Panc1 (cell line): ENCODE measurements at regions not wholly inside any gene's neighbourhood (a gene's known extent, or its start where the extent isn't known, plus 50 kb on each side); places are given as distances from the start of the nearest gene placed in this dataset.

Experiments
- ATAC-seq: fragments of 200-7000 bp; cut with Tn5 transposase; 2 replicates; pipeline ENCODE4 v1.9.1; 2020; ENCODE audit warnings: mild to moderate bottlenecking, moderate library complexity
- BruUV-seq: library from RNA; stranded (reverse); fragments of 400-500 nt; replicated peaks from 2 replicates; lab custom pipeline; 2021; lab: Mats Ljungman, UMichigan
- CTCF ChIA-PET: fragments of 300-600 bp; sonication (Branson Sonifier 250); formaldehyde crosslinking; loops from one replicate; lab custom pipeline; 2022; ENCODE audit warnings: antibody characterized with exemption; lab: Charles Lee
- POLR2A ChIA-PET: fragments of 300-600 bp; sonication (Branson Sonifier 250); formaldehyde crosslinking; loops from one replicate; lab custom pipeline; 2022; ENCODE audit warnings: antibody characterized with exemption; lab: Charles Lee
- DNase-seq: peaks from one replicate; pipeline ENCODE4 v3.0.0-alpha.2; 2010; ENCODE audit warnings: low read depth, low spot score
- H3K27ac ChIP-seq: 2 replicates; pipeline ENCODE4 v1.5.1; 2011; ENCODE audit warnings: mild to moderate bottlenecking, low read length, inconsistent platforms
- H3K27me3 ChIP-seq: fragments of 200-500 bp; sonication (Bioruptor generic); 2 replicates; pipeline ENCODE4 v1.6.0; 2014; ENCODE audit warnings: low read length, inconsistent platforms; ENCODE audit not compliant: control insufficient read depth, insufficient read depth
- H3K36me3 ChIP-seq: fragments of 200-500 bp; sonication (Bioruptor generic); 2 replicates; pipeline ENCODE4 v1.5.1; 2014; ENCODE audit warnings: inconsistent platforms, mild to moderate bottlenecking, low read length, moderate library complexity; ENCODE audit not compliant: control insufficient read depth, insufficient read depth
- H3K4me1 ChIP-seq: 2 replicates; pipeline ENCODE4 v1.5.1; 2011; ENCODE audit warnings: inconsistent platforms, mild to moderate bottlenecking, low read length, moderate library complexity; ENCODE audit not compliant: control insufficient read depth, insufficient read depth
- H3K4me3 ChIP-seq, 2 experiments: 2 replicates each; pipeline ENCODE4 v1.5.1; 2011 to 2012; ENCODE audit warnings: low read depth in 2 of 2, low read length in 2 of 2, mild to moderate bottlenecking in 2 of 2, inconsistent platforms in 1 of 2, moderate library complexity in 1 of 2
- H3K9me3 ChIP-seq: fragments of 200-500 bp; sonication (Bioruptor generic); 2 replicates; pipeline ENCODE4 v1.5.1; 2014; ENCODE audit warnings: low read depth, mild to moderate bottlenecking, inconsistent platforms, low read length, moderate library complexity; ENCODE audit not compliant: control insufficient read depth, insufficient read depth
- POLR2AphosphoS5 ChIP-seq: IDR thresholded peaks from 2 replicates; pipeline ENCODE4 v1.6.1; 2012; ENCODE audit warnings: mild to moderate bottlenecking, low read depth, low read length, moderate library complexity
- SIN3A ChIP-seq: IDR thresholded peaks from 2 replicates; pipeline ENCODE4 v1.6.1; 2012; ENCODE audit warnings: low read depth, mild to moderate bottlenecking, low read length, moderate library complexity, borderline replicate concordance; ENCODE audit not compliant: insufficient read depth
- TCF7L2 ChIP-seq: IDR thresholded peaks from 2 replicates; pipeline ENCODE4 v1.6.1; 2011; ENCODE audit warnings: mild to moderate bottlenecking, low read depth, low read length, inconsistent platforms
- in situ Hi-C: cut with HindIII; loops from 2 replicates; pipeline ENCODE4 v1.10.0; 2016; ENCODE audit warnings: low sequenced_read_pairs, low pct_unique_long_range_greater_than_20kb
- intact Hi-C: fragments of 100-400 bp; cut with micrococcal nuclease; formaldehyde crosslinking; loops from one replicate; pipeline ENCODE4 v1.10.0; 2022; ENCODE audit not compliant: unreplicated experiment
- TF ChIP-seq, protein P1 (sequence below): fragments of 450-650 bp; IDR thresholded peaks from 2 replicates; pipeline ENCODE4 v1.5.1; 2017; ENCODE audit warnings: mild to moderate bottlenecking
- TF ChIP-seq, protein P2 (sequence below), 2 experiments: IDR thresholded peaks; 2 replicates each; pipeline ENCODE4 v1.6.1; 2011 to 2012; ENCODE audit warnings: low read depth in 2 of 2, control low read depth in 1 of 2, low read length in 1 of 2, mild to moderate bottlenecking in 1 of 2, moderate library complexity in 1 of 2; ENCODE audit not compliant: insufficient read depth in 1 of 2

DNA sequence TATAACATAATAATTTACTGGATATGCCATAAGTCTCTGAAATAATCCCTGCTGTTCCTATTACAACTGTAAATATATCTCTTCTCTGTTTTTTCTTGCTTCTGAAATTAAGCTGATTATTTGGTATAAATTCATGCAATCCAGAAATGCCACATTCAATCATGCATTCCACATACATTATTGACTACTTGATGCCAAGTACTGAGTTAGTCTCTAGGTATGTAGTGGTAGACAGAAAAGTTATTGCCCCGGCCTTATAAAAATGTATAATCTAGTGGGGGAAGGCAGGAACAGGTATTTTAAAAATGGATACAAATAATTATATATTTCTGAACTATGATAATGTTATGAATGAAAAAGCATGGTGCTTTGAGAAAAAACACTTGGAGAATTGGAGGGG lies 338.6 kb upstream of the SNX7 start:
- CTCF ChIA-PET: no interaction called here
- Histone ChIP-seq H3K27me3 (no peaks in the 10 kb centered on the region), H3K4me1 (no peaks in the 10 kb centered on the region), H3K27ac (peak overlapping the region; percentile 82), H3K4me3 (no peak overlapping the region), H3K36me3 (no peaks in the 10 kb centered on the region), H3K9me3 (peaks cover 4% of the 10 kb centered on the region; the same call in 1 of the 2 replicates)
- TF ChIP-seq, protein P1, sequence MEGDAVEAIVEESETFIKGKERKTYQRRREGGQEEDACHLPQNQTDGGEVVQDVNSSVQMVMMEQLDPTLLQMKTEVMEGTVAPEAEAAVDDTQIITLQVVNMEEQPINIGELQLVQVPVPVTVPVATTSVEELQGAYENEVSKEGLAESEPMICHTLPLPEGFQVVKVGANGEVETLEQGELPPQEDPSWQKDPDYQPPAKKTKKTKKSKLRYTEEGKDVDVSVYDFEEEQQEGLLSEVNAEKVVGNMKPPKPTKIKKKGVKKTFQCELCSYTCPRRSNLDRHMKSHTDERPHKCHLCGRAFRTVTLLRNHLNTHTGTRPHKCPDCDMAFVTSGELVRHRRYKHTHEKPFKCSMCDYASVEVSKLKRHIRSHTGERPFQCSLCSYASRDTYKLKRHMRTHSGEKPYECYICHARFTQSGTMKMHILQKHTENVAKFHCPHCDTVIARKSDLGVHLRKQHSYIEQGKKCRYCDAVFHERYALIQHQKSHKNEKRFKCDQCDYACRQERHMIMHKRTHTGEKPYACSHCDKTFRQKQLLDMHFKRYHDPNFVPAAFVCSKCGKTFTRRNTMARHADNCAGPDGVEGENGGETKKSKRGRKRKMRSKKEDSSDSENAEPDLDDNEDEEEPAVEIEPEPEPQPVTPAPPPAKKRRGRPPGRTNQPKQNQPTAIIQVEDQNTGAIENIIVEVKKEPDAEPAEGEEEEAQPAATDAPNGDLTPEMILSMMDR: no peak
- TF ChIP-seq, protein P2, sequence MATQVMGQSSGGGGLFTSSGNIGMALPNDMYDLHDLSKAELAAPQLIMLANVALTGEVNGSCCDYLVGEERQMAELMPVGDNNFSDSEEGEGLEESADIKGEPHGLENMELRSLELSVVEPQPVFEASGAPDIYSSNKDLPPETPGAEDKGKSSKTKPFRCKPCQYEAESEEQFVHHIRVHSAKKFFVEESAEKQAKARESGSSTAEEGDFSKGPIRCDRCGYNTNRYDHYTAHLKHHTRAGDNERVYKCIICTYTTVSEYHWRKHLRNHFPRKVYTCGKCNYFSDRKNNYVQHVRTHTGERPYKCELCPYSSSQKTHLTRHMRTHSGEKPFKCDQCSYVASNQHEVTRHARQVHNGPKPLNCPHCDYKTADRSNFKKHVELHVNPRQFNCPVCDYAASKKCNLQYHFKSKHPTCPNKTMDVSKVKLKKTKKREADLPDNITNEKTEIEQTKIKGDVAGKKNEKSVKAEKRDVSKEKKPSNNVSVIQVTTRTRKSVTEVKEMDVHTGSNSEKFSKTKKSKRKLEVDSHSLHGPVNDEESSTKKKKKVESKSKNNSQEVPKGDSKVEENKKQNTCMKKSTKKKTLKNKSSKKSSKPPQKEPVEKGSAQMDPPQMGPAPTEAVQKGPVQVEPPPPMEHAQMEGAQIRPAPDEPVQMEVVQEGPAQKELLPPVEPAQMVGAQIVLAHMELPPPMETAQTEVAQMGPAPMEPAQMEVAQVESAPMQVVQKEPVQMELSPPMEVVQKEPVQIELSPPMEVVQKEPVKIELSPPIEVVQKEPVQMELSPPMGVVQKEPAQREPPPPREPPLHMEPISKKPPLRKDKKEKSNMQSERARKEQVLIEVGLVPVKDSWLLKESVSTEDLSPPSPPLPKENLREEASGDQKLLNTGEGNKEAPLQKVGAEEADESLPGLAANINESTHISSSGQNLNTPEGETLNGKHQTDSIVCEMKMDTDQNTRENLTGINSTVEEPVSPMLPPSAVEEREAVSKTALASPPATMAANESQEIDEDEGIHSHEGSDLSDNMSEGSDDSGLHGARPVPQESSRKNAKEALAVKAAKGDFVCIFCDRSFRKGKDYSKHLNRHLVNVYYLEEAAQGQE (IDR thresholded peaks at IDR 0.05; ENCODE audit: insufficient read depth in 1 of 2, low read depth in 2 of 2, low read length in 1 of 2): no peak
- TF ChIP-seq POLR2AphosphoS5 (no peak), SIN3A (no peak), TCF7L2 (no peak)
- no peak for DNase-seq
- BruUV-seq: no TSS peak
- ATAC-seq: no peak
- in situ Hi-C loops: no loop called here
- intact Hi-C loops: no loop called here
- POLR2A ChIA-PET: no interaction called here

DNA sequence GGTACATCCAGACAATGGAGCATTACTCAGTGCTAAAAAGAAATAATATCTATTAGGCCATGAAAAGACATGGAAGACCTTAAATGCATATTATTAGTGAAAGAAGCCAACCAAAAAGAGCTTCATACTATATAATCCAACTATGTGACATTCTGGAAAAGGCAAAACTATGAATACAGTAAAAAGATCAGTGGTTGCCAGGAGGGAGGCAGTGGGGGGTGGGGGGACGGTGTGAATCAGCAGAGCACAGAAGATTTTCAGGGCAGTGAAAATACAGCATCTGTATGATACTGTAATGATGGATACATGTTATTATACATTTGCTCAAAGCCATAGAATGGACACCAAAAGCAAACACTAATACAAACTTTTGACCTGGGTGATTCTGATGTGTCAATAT lies 339.4 kb upstream of the SNX7 start:
- no peak overlapping the region for H3K4me3 ChIP-seq
- peaks cover 4% of the 10 kb centered on the region; the same call in 1 of the 2 replicates for H3K9me3 ChIP-seq
- ATAC-seq (no peak), DNase-seq (no peak)
- CTCF ChIA-PET: no interaction called here
- POLR2A ChIA-PET: no interaction called here
- intact Hi-C loops (no loop called here), in situ Hi-C loops (no loop called here)
- TF ChIP-seq, protein P1: no peak
- TF ChIP-seq POLR2AphosphoS5: no peak
- no peak for TF ChIP-seq TCF7L2
- TF ChIP-seq, protein P2 (IDR thresholded peaks at IDR 0.05; ENCODE audit: insufficient read depth in 1 of 2, low read depth in 2 of 2, low read length in 1 of 2): no peak
- no peak for TF ChIP-seq SIN3A
- H3K27ac ChIP-seq: peak overlapping the region; percentile 82; the same call in 1 of the 2 replicates
- H3K27me3 ChIP-seq: no peaks in the 10 kb centered on the region
- no peaks in the 10 kb centered on the region for H3K36me3 ChIP-seq
- no TSS peak for BruUV-seq
- no peaks in the 10 kb centered on the region for H3K4me1 ChIP-seq
